ENCODE measurements at regions not wholly inside any gene's neighbourhood (a gene's known extent, or its start where the extent isn't known, plus 50 kb on each side); places are given as distances from the start of the nearest gene placed in this dataset.

DNA sequence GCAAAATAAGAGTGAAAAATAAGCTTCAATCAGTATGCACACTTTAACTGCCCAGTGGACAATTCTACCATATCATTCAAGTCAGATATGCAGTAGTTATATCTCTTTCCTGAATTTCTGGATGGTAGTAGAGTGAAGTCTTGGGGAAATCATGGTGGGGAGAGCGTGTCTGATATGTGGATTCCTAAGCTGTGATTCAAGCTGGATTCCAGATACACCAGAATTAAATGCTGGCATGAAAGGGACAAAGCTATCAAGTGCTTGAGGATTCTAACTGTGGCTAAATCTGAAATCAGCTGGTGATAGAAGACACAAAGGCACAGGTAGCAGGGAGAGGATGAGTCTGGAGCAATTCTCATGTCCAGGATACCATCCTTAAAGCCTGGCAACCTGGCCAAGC lies 323.5 kb downstream of the DUSP10 start (continued):
- TF ChIP-seq, protein P1, sequence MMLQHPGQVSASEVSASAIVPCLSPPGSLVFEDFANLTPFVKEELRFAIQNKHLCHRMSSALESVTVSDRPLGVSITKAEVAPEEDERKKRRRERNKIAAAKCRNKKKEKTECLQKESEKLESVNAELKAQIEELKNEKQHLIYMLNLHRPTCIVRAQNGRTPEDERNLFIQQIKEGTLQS (IDR thresholded peaks at IDR 0.05; ENCODE audit: borderline replicate concordance, extremely low read depth, low read depth, low read length) = no peak
- no peak for TF ChIP-seq CHD4 (IDR thresholded peaks at IDR 0.05)
- TF ChIP-seq, protein P2, sequence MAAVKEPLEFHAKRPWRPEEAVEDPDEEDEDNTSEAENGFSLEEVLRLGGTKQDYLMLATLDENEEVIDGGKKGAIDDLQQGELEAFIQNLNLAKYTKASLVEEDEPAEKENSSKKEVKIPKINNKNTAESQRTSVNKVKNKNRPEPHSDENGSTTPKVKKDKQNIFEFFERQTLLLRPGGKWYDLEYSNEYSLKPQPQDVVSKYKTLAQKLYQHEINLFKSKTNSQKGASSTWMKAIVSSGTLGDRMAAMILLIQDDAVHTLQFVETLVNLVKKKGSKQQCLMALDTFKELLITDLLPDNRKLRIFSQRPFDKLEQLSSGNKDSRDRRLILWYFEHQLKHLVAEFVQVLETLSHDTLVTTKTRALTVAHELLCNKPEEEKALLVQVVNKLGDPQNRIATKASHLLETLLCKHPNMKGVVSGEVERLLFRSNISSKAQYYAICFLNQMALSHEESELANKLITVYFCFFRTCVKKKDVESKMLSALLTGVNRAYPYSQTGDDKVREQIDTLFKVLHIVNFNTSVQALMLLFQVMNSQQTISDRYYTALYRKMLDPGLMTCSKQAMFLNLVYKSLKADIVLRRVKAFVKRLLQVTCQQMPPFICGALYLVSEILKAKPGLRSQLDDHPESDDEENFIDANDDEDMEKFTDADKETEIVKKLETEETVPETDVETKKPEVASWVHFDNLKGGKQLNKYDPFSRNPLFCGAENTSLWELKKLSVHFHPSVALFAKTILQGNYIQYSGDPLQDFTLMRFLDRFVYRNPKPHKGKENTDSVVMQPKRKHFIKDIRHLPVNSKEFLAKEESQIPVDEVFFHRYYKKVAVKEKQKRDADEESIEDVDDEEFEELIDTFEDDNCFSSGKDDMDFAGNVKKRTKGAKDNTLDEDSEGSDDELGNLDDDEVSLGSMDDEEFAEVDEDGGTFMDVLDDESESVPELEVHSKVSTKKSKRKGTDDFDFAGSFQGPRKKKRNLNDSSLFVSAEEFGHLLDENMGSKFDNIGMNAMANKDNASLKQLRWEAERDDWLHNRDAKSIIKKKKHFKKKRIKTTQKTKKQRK (IDR thresholded peaks at IDR 0.05; ENCODE audit: low read depth, low read length) = no peak
- TF ChIP-seq SREBF1 (IDR thresholded peaks at IDR 0.05; ENCODE audit: low read length) = no peak

DNA sequence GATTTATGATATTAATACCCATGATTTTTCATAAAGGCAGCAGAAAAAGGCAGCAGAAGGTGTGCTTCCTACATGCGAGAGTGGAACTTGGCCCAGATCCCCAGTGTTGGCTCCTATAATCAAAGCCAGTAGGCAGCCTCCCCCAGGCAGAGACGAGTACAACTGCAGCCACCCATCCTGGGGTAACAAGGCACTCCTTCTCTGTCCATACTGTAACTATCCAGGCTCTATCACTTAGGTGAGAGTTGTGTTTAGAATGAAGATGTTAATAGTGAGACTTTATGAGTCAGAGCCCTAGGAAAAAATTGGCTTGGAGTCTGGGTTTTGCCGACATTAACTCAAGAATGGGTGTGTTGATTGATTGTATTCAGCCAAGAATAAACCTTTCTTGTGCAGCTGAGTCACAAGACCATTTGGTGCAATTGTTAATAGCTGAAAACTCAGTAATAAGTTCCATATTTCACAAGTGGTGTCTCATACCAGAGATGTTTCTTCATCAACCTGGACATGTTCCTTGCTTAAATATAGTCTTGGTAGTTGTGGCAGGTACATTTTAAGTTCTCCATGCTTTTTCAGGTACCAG lies 322.3 kb downstream of the DUSP10 start:
- ATAC-seq (no peak), FAIRE-seq (no peak), DNase-seq (ENCODE audit: low read depth, low spot score) (no peak)
- Histone ChIP-seq H3K36me3 (ENCODE audit: control insufficient read depth in 2 of 2, insufficient read depth in 2 of 2, low read length in 1 of 2) (no peaks in the 10 kb centered on the region), H3K4me1 (ENCODE audit: control insufficient read depth, insufficient read depth, low read length) (no peaks in the 10 kb centered on the region), H3K9ac (ENCODE audit: control insufficient read depth, insufficient read depth, low read length) (no peak overlapping the region), H3K27me3 (replicated peaks in 1 of 2; ENCODE audit: control insufficient read depth in 2 of 2, insufficient read depth in 2 of 2, low read length in 1 of 2) (no peaks in the 10 kb centered on the region), H3K9me3 (replicated peaks; ENCODE audit: control insufficient read depth, insufficient read depth, low read length) (no peaks in the 10 kb centered on the region), H3K79me2 (ENCODE audit: control insufficient read depth, insufficient read depth, low read length) (no peaks in the 10 kb centered on the region), H3K4me2 (ENCODE audit: control insufficient read depth, insufficient read depth) (no peak overlapping the region), H2AFZ (ENCODE audit: control insufficient read depth, low read depth, low read length) (no peak overlapping the region), H3K27ac (ENCODE audit: control insufficient read depth, insufficient read depth) (no peak overlapping the region), H4K20me1 (ENCODE audit: control insufficient read depth, insufficient read depth) (no peaks in the 10 kb centered on the region), H3K4me3 (no peak overlapping the region)
- BruUV-seq (replicated peaks) = no TSS peak
- TF ChIP-seq FOXK2 (IDR thresholded peaks at IDR 0.05) (no peak), TCF7 (IDR thresholded peaks at IDR 0.05; ENCODE audit: borderline replicate concordance) (no peak), EP300 (IDR thresholded peaks at IDR 0.05; ENCODE audit: borderline replicate concordance in 1 of 2, control insufficient read depth in 1 of 2, low read depth in 2 of 2, low read length in 2 of 2) (no peak), LARP7 (IDR thresholded peaks at IDR 0.05) (no peak), TBL1XR1 (IDR thresholded peaks at IDR 0.05; ENCODE audit: low read depth, low read length) (no peak), SIX5 (IDR thresholded peaks at IDR 0.05; ENCODE audit: low read depth, low read length, severe bottlenecking) (no peak)
- TF ChIP-seq, protein P3, sequence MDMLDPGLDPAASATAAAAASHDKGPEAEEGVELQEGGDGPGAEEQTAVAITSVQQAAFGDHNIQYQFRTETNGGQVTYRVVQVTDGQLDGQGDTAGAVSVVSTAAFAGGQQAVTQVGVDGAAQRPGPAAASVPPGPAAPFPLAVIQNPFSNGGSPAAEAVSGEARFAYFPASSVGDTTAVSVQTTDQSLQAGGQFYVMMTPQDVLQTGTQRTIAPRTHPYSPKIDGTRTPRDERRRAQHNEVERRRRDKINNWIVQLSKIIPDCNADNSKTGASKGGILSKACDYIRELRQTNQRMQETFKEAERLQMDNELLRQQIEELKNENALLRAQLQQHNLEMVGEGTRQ (IDR thresholded peaks at IDR 0.05; ENCODE audit: borderline replicate concordance, low read depth, low read length) = no peak
- TF ChIP-seq, protein P4, sequence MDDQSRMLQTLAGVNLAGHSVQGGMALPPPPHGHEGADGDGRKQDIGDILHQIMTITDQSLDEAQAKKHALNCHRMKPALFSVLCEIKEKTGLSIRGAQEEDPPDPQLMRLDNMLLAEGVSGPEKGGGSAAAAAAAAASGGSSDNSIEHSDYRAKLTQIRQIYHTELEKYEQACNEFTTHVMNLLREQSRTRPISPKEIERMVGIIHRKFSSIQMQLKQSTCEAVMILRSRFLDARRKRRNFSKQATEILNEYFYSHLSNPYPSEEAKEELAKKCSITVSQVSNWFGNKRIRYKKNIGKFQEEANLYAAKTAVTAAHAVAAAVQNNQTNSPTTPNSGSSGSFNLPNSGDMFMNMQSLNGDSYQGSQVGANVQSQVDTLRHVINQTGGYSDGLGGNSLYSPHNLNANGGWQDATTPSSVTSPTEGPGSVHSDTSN (IDR thresholded peaks at IDR 0.05; ENCODE audit: insufficient replicate concordance, low read depth, low read length) = no peak
- TF ChIP-seq, protein P5, sequence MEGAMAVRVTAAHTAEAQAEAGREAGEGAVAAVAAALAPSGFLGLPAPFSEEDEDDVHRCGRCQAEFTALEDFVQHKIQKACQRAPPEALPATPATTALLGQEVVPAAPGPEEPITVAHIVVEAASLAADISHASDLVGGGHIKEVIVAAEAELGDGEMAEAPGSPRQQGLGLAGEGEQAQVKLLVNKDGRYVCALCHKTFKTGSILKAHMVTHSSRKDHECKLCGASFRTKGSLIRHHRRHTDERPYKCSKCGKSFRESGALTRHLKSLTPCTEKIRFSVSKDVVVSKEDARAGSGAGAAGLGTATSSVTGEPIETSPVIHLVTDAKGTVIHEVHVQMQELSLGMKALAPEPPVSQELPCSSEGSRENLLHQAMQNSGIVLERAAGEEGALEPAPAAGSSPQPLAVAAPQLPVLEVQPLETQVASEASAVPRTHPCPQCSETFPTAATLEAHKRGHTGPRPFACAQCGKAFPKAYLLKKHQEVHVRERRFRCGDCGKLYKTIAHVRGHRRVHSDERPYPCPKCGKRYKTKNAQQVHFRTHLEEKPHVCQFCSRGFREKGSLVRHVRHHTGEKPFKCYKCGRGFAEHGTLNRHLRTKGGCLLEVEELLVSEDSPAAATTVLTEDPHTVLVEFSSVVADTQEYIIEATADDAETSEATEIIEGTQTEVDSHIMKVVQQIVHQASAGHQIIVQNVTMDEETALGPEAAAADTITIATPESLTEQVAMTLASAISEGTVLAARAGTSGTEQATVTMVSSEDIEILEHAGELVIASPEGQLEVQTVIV (IDR thresholded peaks at IDR 0.05; ENCODE audit: borderline replicate concordance, partially characterized antibody) = no peak
- CTCF ChIA-PET = no interaction called here
- POLR2A ChIA-PET = no interaction called here
- SMC1A ChIA-PET (ENCODE audit: uncharacterized antibody, unreplicated experiment) = no interaction called here
- intact Hi-C loops (cut with micrococcal nuclease; ENCODE audit: unreplicated experiment) (no loop called here), in situ Hi-C loops (cut with MboI) (no loop called here)
- WGBS (ENCODE audit: insufficient coverage, insufficient replicate concordance, low lambda C conversion rate, missing lambda C conversion rate) = 24% methylated on average over 3 of the region's 3 CpGs
- RAD21 ChIA-PET (ENCODE audit: unreplicated experiment) = no interaction called here
